Activated CD8-positive, alpha-beta T cell treated with anti-CD3 and anti-CD28 coated beads for 36 hours (primary cell): ENCODE measurements at regions not wholly inside any gene's neighbourhood (a gene's known extent, or its start where the extent isn't known, plus 50 kb on each side); places are given as distances from the start of the nearest gene placed in this dataset.

Experiments used
- ATAC-seq: fragments of 200-7000 bp; cut with Tn5 transposase; one replicate; pipeline ENCODE4 v1.10.0; 2021; ENCODE audit warnings: mild to moderate bottlenecking, moderate library complexity
- CTCF ChIA-PET: fragments of 350-600 bp; sonication (Branson Sonifier 250); formaldehyde crosslinking; loops from one replicate; lab custom pipeline; 2021; ENCODE audit warnings: antibody characterized with exemption; lab: Charles Lee
- POLR2A ChIA-PET: fragments of 350-600 bp; sonication (Branson Sonifier 250); formaldehyde crosslinking; loops from one replicate; lab custom pipeline; 2021; ENCODE audit warnings: antibody characterized with exemption; lab: Charles Lee
- DNase-seq: peaks from one replicate; pipeline ENCODE4 v3.0.0-alpha.2; 2020
- H3K27ac Mint-ChIP-seq: one replicate; pipeline ENCODE4 v1.8.0; 2021; ENCODE audit warnings: mild to moderate bottlenecking, mixed read lengths
- H3K27me3 Mint-ChIP-seq: one replicate; pipeline ENCODE4 v1.8.0; 2021; ENCODE audit warnings: mixed read lengths
- H3K36me3 Mint-ChIP-seq: one replicate; pipeline ENCODE4 v1.8.0; 2021; ENCODE audit warnings: low read depth, mixed read lengths
- H3K4me1 Mint-ChIP-seq: one replicate; pipeline ENCODE4 v1.8.0; 2021; ENCODE audit warnings: low read depth, mixed read lengths
- H3K4me3 Mint-ChIP-seq: one replicate; pipeline ENCODE4 v1.8.0; 2021; ENCODE audit warnings: mild to moderate bottlenecking, moderate library complexity, mixed read lengths
- H3K9me3 Mint-ChIP-seq: one replicate; pipeline ENCODE4 v1.8.0; 2021; ENCODE audit warnings: mixed read lengths
- intact Hi-C: fragments of 100-400 bp; cut with micrococcal nuclease; formaldehyde crosslinking; loops from one replicate; pipeline ENCODE4 v1.10.0; 2022
- TF ChIP-seq, protein P1 (sequence below): fragments of 200-600 bp; IDR thresholded peaks from one replicate; pipeline ENCODE4 v1.8.0; 2022; ENCODE audit warnings: antibody characterized with exemption, mild to moderate bottlenecking

DNA sequence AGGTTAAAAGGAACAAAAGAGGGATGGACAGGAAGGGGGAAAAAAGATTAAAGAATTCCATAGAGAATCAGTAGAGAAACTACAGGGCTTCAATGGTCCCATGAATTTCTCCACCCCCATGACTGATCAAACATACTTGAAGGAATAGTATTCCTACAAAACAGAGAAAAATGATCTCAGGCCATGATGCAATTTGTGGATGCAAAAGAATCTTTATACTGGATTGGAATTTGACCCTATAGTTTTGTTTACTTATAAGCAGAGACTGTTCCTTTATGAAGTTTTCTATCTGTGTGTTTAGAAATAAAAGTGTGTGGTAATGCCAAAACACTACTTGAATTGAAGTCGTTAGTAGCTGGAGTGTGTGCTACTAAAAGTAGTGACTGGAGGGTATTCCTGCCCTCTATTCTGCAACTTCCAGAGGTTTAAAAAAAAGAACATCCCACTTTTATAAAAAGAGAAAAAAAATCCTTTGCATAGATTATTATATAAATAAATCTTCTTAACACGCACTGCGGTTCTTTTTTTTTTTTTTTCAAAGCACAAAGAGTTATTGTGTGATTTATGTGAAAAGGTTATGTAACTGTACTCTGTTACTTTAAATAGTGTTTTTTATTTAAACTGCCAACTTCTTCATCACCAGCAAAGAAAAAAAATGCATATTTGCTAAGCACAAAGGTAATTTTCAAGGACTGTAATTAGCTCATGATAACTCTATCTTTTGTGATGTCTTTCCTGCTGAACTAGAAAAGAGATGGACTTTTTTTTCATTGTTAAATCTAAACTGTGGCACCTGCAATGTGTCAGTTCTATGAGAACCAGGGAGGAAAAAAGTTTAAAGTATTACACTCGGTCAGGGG is 214.5 kb upstream of the CITED2 start:
- ChIA-PET POLR2A (no interaction called here), CTCF (interaction anchor here (1.5 kb wide), 1 partner anchor 13 kb away, joined by 4 read pairs; no protein-coding TSS in a partner anchor)
- DNase-seq (no peak), ATAC-seq (no peak)
- Mint-ChIP-seq H3K27me3 (peaks cover 28% of the 10 kb centered on the region), H3K4me3 (no peak overlapping the region), H3K4me1 (peaks cover 2% of the 10 kb centered on the region), H3K36me3 (no peaks in the 10 kb centered on the region), H3K27ac (no peak overlapping the region), H3K9me3 (no peaks in the 10 kb centered on the region)
- TF ChIP-seq, protein P1, sequence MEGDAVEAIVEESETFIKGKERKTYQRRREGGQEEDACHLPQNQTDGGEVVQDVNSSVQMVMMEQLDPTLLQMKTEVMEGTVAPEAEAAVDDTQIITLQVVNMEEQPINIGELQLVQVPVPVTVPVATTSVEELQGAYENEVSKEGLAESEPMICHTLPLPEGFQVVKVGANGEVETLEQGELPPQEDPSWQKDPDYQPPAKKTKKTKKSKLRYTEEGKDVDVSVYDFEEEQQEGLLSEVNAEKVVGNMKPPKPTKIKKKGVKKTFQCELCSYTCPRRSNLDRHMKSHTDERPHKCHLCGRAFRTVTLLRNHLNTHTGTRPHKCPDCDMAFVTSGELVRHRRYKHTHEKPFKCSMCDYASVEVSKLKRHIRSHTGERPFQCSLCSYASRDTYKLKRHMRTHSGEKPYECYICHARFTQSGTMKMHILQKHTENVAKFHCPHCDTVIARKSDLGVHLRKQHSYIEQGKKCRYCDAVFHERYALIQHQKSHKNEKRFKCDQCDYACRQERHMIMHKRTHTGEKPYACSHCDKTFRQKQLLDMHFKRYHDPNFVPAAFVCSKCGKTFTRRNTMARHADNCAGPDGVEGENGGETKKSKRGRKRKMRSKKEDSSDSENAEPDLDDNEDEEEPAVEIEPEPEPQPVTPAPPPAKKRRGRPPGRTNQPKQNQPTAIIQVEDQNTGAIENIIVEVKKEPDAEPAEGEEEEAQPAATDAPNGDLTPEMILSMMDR, result no peak
- intact Hi-C loops, result no loop called here

DNA sequence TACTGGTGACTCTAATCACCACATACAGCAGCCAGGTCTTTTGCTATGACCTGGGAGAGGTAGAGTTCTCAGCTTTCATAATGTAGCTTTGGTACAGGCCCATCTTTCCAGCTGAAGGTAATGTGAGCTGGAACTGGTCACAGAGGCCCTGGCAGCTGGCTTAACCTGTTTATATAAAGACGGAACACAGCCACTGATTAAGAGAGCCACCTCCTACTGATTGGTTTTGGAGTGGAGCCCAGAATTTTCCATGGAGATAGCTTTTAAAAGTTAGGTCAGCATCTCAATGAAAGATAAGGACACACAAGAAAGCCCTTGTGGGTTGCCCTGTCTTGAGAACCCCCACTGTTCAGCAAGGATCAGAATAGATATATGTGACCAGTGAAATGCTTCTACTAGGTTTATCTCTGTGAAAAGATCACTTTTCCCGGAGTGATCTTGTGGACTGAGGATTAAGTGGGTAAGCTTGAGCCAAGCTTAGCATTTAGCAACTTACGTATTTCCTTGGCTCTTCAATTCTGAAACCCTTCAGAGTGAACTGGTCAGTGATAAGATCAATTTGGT is 213.7 kb upstream of the CITED2 start:
- DNase-seq (no peak), ATAC-seq (no peak)
- Mint-ChIP-seq H3K4me1 (peaks cover 2% of the 10 kb centered on the region), H3K27ac (no peak overlapping the region), H3K4me3 (no peak overlapping the region), H3K9me3 (no peaks in the 10 kb centered on the region), H3K27me3 (peaks cover 31% of the 10 kb centered on the region), H3K36me3 (no peaks in the 10 kb centered on the region)
- intact Hi-C loops, result no loop called here
- ChIA-PET CTCF (interaction anchor here (1.5 kb wide), 1 partner anchor 13 kb away, joined by 4 read pairs; no protein-coding TSS in a partner anchor), POLR2A (no interaction called here)
- TF ChIP-seq, protein P1, result no peak

- DNase-seq (no peak), ATAC-seq (no peak)
- Mint-ChIP-seq H3K27me3 (peaks cover 31% of the 10 kb centered on the region), H3K4me1 (peaks cover 2% of the 10 kb centered on the region), H3K4me3 (no peak overlapping the region), H3K36me3 (no peaks in the 10 kb centered on the region), H3K27ac (no peak overlapping the region), H3K9me3 (no peaks in the 10 kb centered on the region)
- TF ChIP-seq, protein P1, result no peak
- CTCF ChIA-PET, result interaction anchor here (1.5 kb wide), 1 partner anchor 14 kb away, joined by 4 read pairs; no protein-coding TSS in a partner anchor
- POLR2A ChIA-PET, result no interaction called here
- intact Hi-C loops, result no loop called here
These were observed 213.0 kb upstream of the CITED2 start for GRCh38 chr6:139587469-139587868.

GRCh38 chr6:139586273-139586672 is 211.8 kb upstream of the CITED2 start:
- TF ChIP-seq, protein P1, result no peak

DNA sequence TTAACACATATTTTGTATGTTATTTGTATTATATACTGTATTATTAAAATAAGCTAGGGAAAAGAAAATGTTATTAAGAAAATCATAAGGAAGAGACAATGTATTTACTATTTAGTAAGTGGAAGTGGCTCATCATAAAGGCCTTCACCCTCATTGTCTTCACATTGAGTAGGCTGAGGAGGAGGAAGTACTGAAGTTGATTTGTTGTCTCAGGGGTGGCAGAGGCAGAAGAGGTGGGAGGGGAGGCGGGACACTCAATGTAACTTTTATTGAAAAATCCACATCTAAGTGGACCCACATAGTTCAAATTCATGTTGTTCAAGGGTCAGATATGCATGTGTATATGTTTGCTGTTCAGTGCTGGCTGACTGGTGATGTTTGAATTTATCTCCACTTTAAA is 210.2 kb upstream of the CITED2 start:
- peaks cover 16% of the 10 kb centered on the region for H3K4me1 Mint-ChIP-seq
- intact Hi-C loops, result no loop called here
- POLR2A ChIA-PET, result interaction anchor here (0.7 kb wide), 1 partner anchor 9 kb away, joined by 3 read pairs; no protein-coding TSS in a partner anchor
- H3K27ac Mint-ChIP-seq, result no peak overlapping the region
- no peaks in the 10 kb centered on the region for H3K36me3 Mint-ChIP-seq
- no peaks in the 10 kb centered on the region for H3K9me3 Mint-ChIP-seq
- DNase-seq, result no peak
- no peak for ATAC-seq
- CTCF ChIA-PET, result no interaction called here
- TF ChIP-seq, protein P1, result no peak
- H3K27me3 Mint-ChIP-seq, result peaks cover 22% of the 10 kb centered on the region
- H3K4me3 Mint-ChIP-seq, result no peak overlapping the region

More at GRCh38 chr6:139586273-139586672, 211.8 kb upstream of the CITED2 start:
- no peak for DNase-seq
- Mint-ChIP-seq H3K36me3 (no peaks in the 10 kb centered on the region), H3K9me3 (no peaks in the 10 kb centered on the region), H3K27ac (no peak overlapping the region), H3K27me3 (peaks cover 31% of the 10 kb centered on the region), H3K4me3 (no peak overlapping the region), H3K4me1 (peaks cover 5% of the 10 kb centered on the region)
- intact Hi-C loops, result no loop called here
- ATAC-seq, result no peak
- ChIA-PET POLR2A (no interaction called here), CTCF (no interaction called here)
